Pancreas (tissue), 10 donors: ENCODE measurements at regions not wholly inside any gene's neighbourhood (a gene's known extent, or its start where the extent isn't known, plus 50 kb on each side); places are given as distances from the start of the nearest gene placed in this dataset.

Experiments
- ATAC-seq, 4 donors: fragments of 200-7000 bp; cut with Tn5 transposase; one replicate each; pipeline versions ENCODE4 v1.8.0 to v1.9.1; 2020; ENCODE audit warnings: mild to moderate bottlenecking in 4 of 4, moderate library complexity in 4 of 4
- DNase-seq, 6 donors: peaks; one replicate each; pipeline ENCODE4 v3.0.0-alpha.2; 2020
- FAIRE-seq: peaks from 2 replicates; lab custom pipeline; 2012; peaks lifted over from hg19 to GRCh38; lab: Jason Lieb, UNC
- H3K27ac ChIP-seq, 4 donors: fragments of 200-600 bp; sonication (generic); 1 replicate in 3 of 4; 2 replicates in 1 of 4; pipeline versions ENCODE4 v1.5.0 to v1.8.0; 2020
- H3K27me3 ChIP-seq, 4 donors: fragments of 200-600 bp; one replicate each; pipeline ENCODE4 v1.8.0; 2021
- H3K36me3 ChIP-seq, 3 donors: fragments of 200-600 bp; sonication (generic) in 1 of 3; one replicate each; pipeline versions ENCODE4 v1.5.0 to v1.8.0; 2020 to 2021
- H3K4me1 ChIP-seq, 3 donors: fragments of 200-600 bp; one replicate each; pipeline ENCODE4 v1.8.0; 2021
- H3K4me3 ChIP-seq, 4 donors: fragments of 200-600 bp; sonication (generic) in 2 of 4; one replicate each; pipeline versions ENCODE4 v1.5.0 to v1.8.0; 2020 to 2021
- H3K9me3 ChIP-seq, 4 donors: fragments of 200-600 bp; one replicate each; pipeline ENCODE4 v1.8.0; 2021
- CTCF ChIP-seq, 4 donors: fragments of 200-600 bp; sonication (generic) in 3 of 4; IDR thresholded peaks; one replicate each; pipeline versions ENCODE4 v1.5.0 to v1.8.0; 2021; ENCODE audit warnings: antibody characterized with exemption in 4 of 4
- WGBS, 2 donors: extraction: QIAGEN DNeasy Blood & Tissue Kit; methylation state at CpG; one replicate each; pipeline ENCODE4 v1.1.7; 2013; 5-methylcytosine and 5-hydroxymethylcytosine counted together
- intact Hi-C, 3 donors: fragments of 100-400 bp; cut with DNase I; formaldehyde crosslinking; loops; one replicate each; pipeline versions ENCODE4 v1.11.1 to v1.14.2; 2022
- donor health status: healthy with polysubstance abuse.
- donor health status: DM: no; HTN: no; CAD: no; lungs with moderate emphysema.
- donor health status: DM: no; HTN: no; CAD: no.
- donor health status: control.
- donor health status: control.
- donor health status: Bipolar disorder and iron deficiency.
- donor health status: DM: yes; HTN: yes; CAD: no.
- donor health status: DM: no; HTN: no; CAD: no.
- donor health status: DM: no; HTN: no; CAD: no.
- donor health status: DM: yes; HTN: yes; CAD: no.

DNA sequence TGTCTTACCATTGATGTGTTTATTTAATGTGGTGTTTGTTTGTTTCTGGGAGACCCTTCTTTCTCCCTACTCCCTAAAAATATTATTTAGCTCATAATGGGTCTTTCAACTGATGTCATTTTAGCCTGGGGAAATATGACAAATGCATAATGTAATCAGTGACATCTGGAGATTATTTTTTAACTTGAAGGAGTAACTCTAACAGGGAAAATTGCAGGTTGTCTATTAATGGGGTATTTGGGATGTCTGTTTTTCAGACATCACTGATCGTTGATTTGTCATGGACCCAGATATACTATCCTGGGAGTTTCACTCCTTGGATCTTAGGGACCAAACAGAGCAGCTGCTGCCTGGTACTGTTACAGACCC lies 230.4 kb downstream of the LOXHD1 start:
- no peak for TF ChIP-seq CTCF (IDR thresholded peaks at IDR 0.05)
- Histone ChIP-seq H3K36me3 (no peaks in the 10 kb centered on the region), H3K4me1 (no peaks in the 10 kb centered on the region), H3K4me3 (no peak overlapping the region), H3K27me3 (no peaks in the 10 kb centered on the region), H3K27ac (no peak overlapping the region), H3K9me3 (no peaks in the 10 kb centered on the region)
- 59 to 87% methylated on average over 1 of the region's 1 CpG for WGBS, 2 donors
- ATAC-seq: no peak
- intact Hi-C loops: no loop called here
- no peak for DNase-seq
- no peak for FAIRE-seq
